ENCODE measurements at regions not wholly inside any gene's neighbourhood (a gene's known extent, or its start where the extent isn't known, plus 50 kb on each side); places are given as distances from the start of the nearest gene placed in this dataset.

GRCh38 chr13:30045916-30046704 lies 195.7 kb upstream of the UBL3 start:
- TF ChIP-seq, protein P1, sequence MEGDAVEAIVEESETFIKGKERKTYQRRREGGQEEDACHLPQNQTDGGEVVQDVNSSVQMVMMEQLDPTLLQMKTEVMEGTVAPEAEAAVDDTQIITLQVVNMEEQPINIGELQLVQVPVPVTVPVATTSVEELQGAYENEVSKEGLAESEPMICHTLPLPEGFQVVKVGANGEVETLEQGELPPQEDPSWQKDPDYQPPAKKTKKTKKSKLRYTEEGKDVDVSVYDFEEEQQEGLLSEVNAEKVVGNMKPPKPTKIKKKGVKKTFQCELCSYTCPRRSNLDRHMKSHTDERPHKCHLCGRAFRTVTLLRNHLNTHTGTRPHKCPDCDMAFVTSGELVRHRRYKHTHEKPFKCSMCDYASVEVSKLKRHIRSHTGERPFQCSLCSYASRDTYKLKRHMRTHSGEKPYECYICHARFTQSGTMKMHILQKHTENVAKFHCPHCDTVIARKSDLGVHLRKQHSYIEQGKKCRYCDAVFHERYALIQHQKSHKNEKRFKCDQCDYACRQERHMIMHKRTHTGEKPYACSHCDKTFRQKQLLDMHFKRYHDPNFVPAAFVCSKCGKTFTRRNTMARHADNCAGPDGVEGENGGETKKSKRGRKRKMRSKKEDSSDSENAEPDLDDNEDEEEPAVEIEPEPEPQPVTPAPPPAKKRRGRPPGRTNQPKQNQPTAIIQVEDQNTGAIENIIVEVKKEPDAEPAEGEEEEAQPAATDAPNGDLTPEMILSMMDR (conservative IDR thresholded peaks at IDR 0.05), result no peak
- TF ChIP-seq EZH2 (IDR thresholded peaks at IDR 0.05; ENCODE audit: low read depth), result no peak

Measured in PC-9 (cell line).